OCI-LY7 (cell line): ENCODE measurements at regions not wholly inside any gene's neighbourhood (a gene's known extent, or its start where the extent isn't known, plus 50 kb on each side); places are given as distances from the start of the nearest gene placed in this dataset.

Experiments used
- BruUV-seq: library from RNA; stranded (reverse); fragments of 400-500 nt; replicated peaks from 2 replicates; lab custom pipeline; 2021; lab: Mats Ljungman, UMichigan
- CTCF ChIA-PET: fragments of 300-600 bp; sonication (Branson Sonifier 250); formaldehyde crosslinking; loops from one replicate; lab custom pipeline; 2022; ENCODE audit warnings: antibody characterized with exemption; ENCODE audit not compliant: unreplicated experiment; lab: Charles Lee
- POLR2A ChIA-PET: fragments of 300-600 bp; sonication (Branson Sonifier 250); formaldehyde crosslinking; loops from one replicate; lab custom pipeline; 2022; ENCODE audit warnings: antibody characterized with exemption; lab: Charles Lee
- DNase-seq: peaks from one replicate; pipeline ENCODE4 v3.0.0-alpha.2; 2015; ENCODE audit warnings: low spot score
- H2AFZ ChIP-seq: fragments of 200-600 bp; sonication (generic), shearing (Covaris generic); 2 replicates; pipeline ENCODE4 v1.6.1; 2014; ENCODE audit warnings: mild to moderate bottlenecking, antibody characterized with exemption, low read length, moderate library complexity
- H3K27ac ChIP-seq: fragments of 200-600 bp; sonication (generic); 2 replicates; pipeline ENCODE4 v1.5.1; 2014; ENCODE audit warnings: mixed run types, low read depth, mild to moderate bottlenecking, moderate library complexity, low read length, inconsistent platforms; ENCODE audit not compliant: poor library complexity, severe bottlenecking
- H3K36me3 ChIP-seq: fragments of 200-600 bp; sonication (generic); 2 replicates; pipeline ENCODE4 v1.6.1; 2014; ENCODE audit warnings: mild to moderate bottlenecking, antibody characterized with exemption, low read length, moderate library complexity, mixed read lengths; ENCODE audit not compliant: insufficient read depth
- H3K4me1 ChIP-seq: fragments of 200-600 bp; sonication (generic); 2 replicates; pipeline ENCODE4 v1.5.1; 2014; ENCODE audit warnings: mild to moderate bottlenecking, low read length; ENCODE audit not compliant: insufficient read depth, poor library complexity, severe bottlenecking
- H3K4me2 ChIP-seq: fragments of 200-600 bp; sonication (generic); 2 replicates; pipeline ENCODE4 v1.6.1; 2014; ENCODE audit warnings: mild to moderate bottlenecking, low read length
- H3K4me3 ChIP-seq: fragments of 200-600 bp; sonication (generic); 2 replicates; pipeline ENCODE4 v1.5.1; 2014; ENCODE audit warnings: mild to moderate bottlenecking, low read depth, low read length; ENCODE audit not compliant: poor library complexity, severe bottlenecking
- H3K79me2 ChIP-seq: fragments of 200-600 bp; sonication (generic); 2 replicates; pipeline ENCODE4 v1.6.1; 2016; ENCODE audit warnings: low read depth, mild to moderate bottlenecking, low read length, moderate library complexity, mixed read lengths; ENCODE audit not compliant: insufficient read depth
- H3K9me2 ChIP-seq: fragments of 200-600 bp; sonication (generic); 2 replicates; pipeline ENCODE4 v1.6.1; 2016; ENCODE audit warnings: mild to moderate bottlenecking, low read length, mixed read lengths; ENCODE audit not compliant: insufficient read depth
- H3K9me3 ChIP-seq: fragments of 200-600 bp; sonication (generic); 2 replicates; pipeline ENCODE4 v1.6.1; 2014; ENCODE audit warnings: mild to moderate bottlenecking, mixed run types, low read length, mixed read lengths
- H4K20me1 ChIP-seq: fragments of 200-600 bp; sonication (generic); 2 replicates; pipeline ENCODE4 v1.6.1; 2014; ENCODE audit warnings: mild to moderate bottlenecking, antibody characterized with exemption, low read length, moderate library complexity, mixed read lengths; ENCODE audit not compliant: insufficient read depth
- CTCF ChIP-seq: fragments of 200-600 bp; sonication (generic); conservative IDR thresholded peaks from 2 replicates; pipeline ENCODE4 v1.5.1; 2014; ENCODE audit warnings: mild to moderate bottlenecking, antibody characterized with exemption, low read length, moderate library complexity, mixed read lengths
- EZH2phosphoT487 ChIP-seq: fragments of 200-600 bp; sonication (generic); IDR thresholded peaks from 2 replicates; pipeline ENCODE4 v1.6.1; 2018; ENCODE audit warnings: low read depth, borderline replicate concordance, mild to moderate bottlenecking, mixed run types, antibody characterized with exemption, low read length, moderate library complexity, mixed read lengths
- intact Hi-C: fragments of 100-400 bp; cut with micrococcal nuclease; formaldehyde crosslinking; loops from one replicate; pipeline ENCODE4 v1.10.0; 2022; ENCODE audit not compliant: unreplicated experiment

- H3K4me2 ChIP-seq: no peak overlapping the region
- H2AFZ ChIP-seq: no peak overlapping the region
- no peaks in the 10 kb centered on the region for H3K79me2 ChIP-seq
- CTCF ChIA-PET: no interaction called here
- H3K27ac ChIP-seq: no peak overlapping the region
- no peaks in the 10 kb centered on the region for H3K4me1 ChIP-seq
- no peak overlapping the region for H3K4me3 ChIP-seq
- no peaks in the 10 kb centered on the region for H4K20me1 ChIP-seq
- intact Hi-C loops: no loop called here
- H3K9me3 ChIP-seq: no peaks in the 10 kb centered on the region
- no peaks in the 10 kb centered on the region for H3K9me2 ChIP-seq
- H3K36me3 ChIP-seq: no peaks in the 10 kb centered on the region
- TF ChIP-seq CTCF: no peak
- TF ChIP-seq EZH2phosphoT487: no peak
- POLR2A ChIA-PET: no interaction called here
- no peak for DNase-seq
- BruUV-seq: no TSS peak
Observed at GRCh38 chr4:144557404-144557803, 88.6 kb upstream of the HHIP start.

- Histone ChIP-seq H3K4me1 (no peaks in the 10 kb centered on the region), H3K4me3 (no peak overlapping the region), H3K4me2 (no peak overlapping the region), H3K79me2 (no peaks in the 10 kb centered on the region), H4K20me1 (no peaks in the 10 kb centered on the region), H3K9me3 (no peaks in the 10 kb centered on the region), H2AFZ (no peak overlapping the region), H3K36me3 (no peaks in the 10 kb centered on the region), H3K9me2 (no peaks in the 10 kb centered on the region), H3K27ac (no peak overlapping the region)
- DNase-seq: no peak
- no TSS peak for BruUV-seq
- TF ChIP-seq CTCF (no peak), EZH2phosphoT487 (no peak)
- intact Hi-C loops: no loop called here
- ChIA-PET POLR2A (interaction anchor here (0.5 to 0.7 kb wide), 2 partner anchors 763 to 1841 kb away, joined by 3 read pairs; no protein-coding TSS in a partner anchor), CTCF (no interaction called here)
Observed at GRCh38 chr4:144562019-144562705, 83.8 kb upstream of the HHIP start.

GRCh38 chr4:144564358-144564757 is 81.6 kb upstream of the HHIP start:
- no peak for DNase-seq
- no TSS peak for BruUV-seq
- Histone ChIP-seq H3K27ac (no peak overlapping the region), H3K36me3 (no peaks in the 10 kb centered on the region), H3K79me2 (no peaks in the 10 kb centered on the region), H3K4me2 (no peak overlapping the region), H2AFZ (no peak overlapping the region), H3K4me1 (no peaks in the 10 kb centered on the region), H3K9me3 (no peaks in the 10 kb centered on the region), H3K9me2 (no peaks in the 10 kb centered on the region), H4K20me1 (no peaks in the 10 kb centered on the region), H3K4me3 (no peak overlapping the region)
- POLR2A ChIA-PET: interaction anchor here (0.6 kb wide), 1 partner anchor 1698 kb away, joined by 5 read pairs; no protein-coding TSS in a partner anchor
- CTCF ChIA-PET: no interaction called here
- no peak for TF ChIP-seq CTCF
- TF ChIP-seq EZH2phosphoT487: no peak
- intact Hi-C loops: no loop called here
